PC-9 (cell line): ENCODE measurements at regions not wholly inside any gene's neighbourhood (a gene's known extent, or its start where the extent isn't known, plus 50 kb on each side); places are given as distances from the start of the nearest gene placed in this dataset.

Experiments used
- EZH2 ChIP-seq: fragments of 200-600 bp; sonication (generic); IDR thresholded peaks from 2 replicates; pipeline ENCODE4 v1.8.0; 2017; ENCODE audit warnings: antibody characterized with exemption, low read depth
- TF ChIP-seq, protein P1 (sequence below): fragments of 200-600 bp; sonication (generic); conservative IDR thresholded peaks from 2 replicates; pipeline ENCODE4 v1.6.1; 2017; ENCODE audit warnings: mixed run types, antibody characterized with exemption, mild to moderate bottlenecking, moderate library complexity

- TF ChIP-seq, protein P1, sequence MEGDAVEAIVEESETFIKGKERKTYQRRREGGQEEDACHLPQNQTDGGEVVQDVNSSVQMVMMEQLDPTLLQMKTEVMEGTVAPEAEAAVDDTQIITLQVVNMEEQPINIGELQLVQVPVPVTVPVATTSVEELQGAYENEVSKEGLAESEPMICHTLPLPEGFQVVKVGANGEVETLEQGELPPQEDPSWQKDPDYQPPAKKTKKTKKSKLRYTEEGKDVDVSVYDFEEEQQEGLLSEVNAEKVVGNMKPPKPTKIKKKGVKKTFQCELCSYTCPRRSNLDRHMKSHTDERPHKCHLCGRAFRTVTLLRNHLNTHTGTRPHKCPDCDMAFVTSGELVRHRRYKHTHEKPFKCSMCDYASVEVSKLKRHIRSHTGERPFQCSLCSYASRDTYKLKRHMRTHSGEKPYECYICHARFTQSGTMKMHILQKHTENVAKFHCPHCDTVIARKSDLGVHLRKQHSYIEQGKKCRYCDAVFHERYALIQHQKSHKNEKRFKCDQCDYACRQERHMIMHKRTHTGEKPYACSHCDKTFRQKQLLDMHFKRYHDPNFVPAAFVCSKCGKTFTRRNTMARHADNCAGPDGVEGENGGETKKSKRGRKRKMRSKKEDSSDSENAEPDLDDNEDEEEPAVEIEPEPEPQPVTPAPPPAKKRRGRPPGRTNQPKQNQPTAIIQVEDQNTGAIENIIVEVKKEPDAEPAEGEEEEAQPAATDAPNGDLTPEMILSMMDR, result no peak
- TF ChIP-seq EZH2, result no peak
Measured at GRCh38 chr20:7195704-7196103, 428.2 kb downstream of the BMP2 start.
